Activated T-cell treated with anti-CD3 and anti-CD28 coated beads, Interleukin-2, amount 50 U/mL, for 48 hours (primary cell): ENCODE measurements at regions not wholly inside any gene's neighbourhood (a gene's known extent, or its start where the extent isn't known, plus 50 kb on each side); places are given as distances from the start of the nearest gene placed in this dataset.
"Not testable (repeated sequence)": the region's sequence is repeated elsewhere in the genome, so short reads cannot be mapped to it uniquely, and the experiment has no call there.

Source experiments
- DNase-seq, 2 experiments: peaks; one replicate each; pipeline ENCODE4 v3.0.0-alpha.2; 2020

- peak; percentile 55 to 62 for DNase-seq
These were observed 293.3 kb upstream of the KLF14 start for GRCh38 chr7:131027287-131027773.

GRCh38 chr7:131028295-131028694 lies 294.3 kb upstream of the KLF14 start:
- no peak for DNase-seq

GRCh38 chr7:131029002-131029401 lies 295.0 kb upstream of the KLF14 start:
- DNase-seq, result peak in 1 of 2 experiments; percentile 25

GRCh38 chr7:131031099-131031868 lies 296.4 kb upstream of the MKLN1 start:
- DNase-seq, result peak in 1 of 2 experiments; percentile 39

- DNase-seq, result peak in 1 of 2 experiments; percentile 20
These were observed 294.9 kb upstream of the MKLN1 start for GRCh38 chr7:131032786-131033185.

GRCh38 chr7:131034166-131034881 lies 293.4 kb upstream of the MKLN1 start:
- peak in 1 of 2 experiments; percentile 34 for DNase-seq

GRCh38 chr7:131035088-131035770 lies 292.4 kb upstream of the MKLN1 start:
- DNase-seq, result peak in 1 of 2 experiments; percentile 21

- DNase-seq, result peak in 1 of 2 experiments; percentile 27
These were observed 289.5 kb upstream of the MKLN1 start for GRCh38 chr7:131038153-131038552.

- DNase-seq, result no peak
These were observed 288.3 kb upstream of the MKLN1 start for GRCh38 chr7:131039355-131039762.

- DNase-seq, result no peak
These were observed 287.8 kb upstream of the MKLN1 start for GRCh38 chr7:131039836-131040235.

GRCh38 chr7:131040467-131040932 lies 287.2 kb upstream of the MKLN1 start:
- DNase-seq, result peak; percentile 53 to 62

GRCh38 chr7:131041012-131041695 lies 286.5 kb upstream of the MKLN1 start:
- not testable (repeated sequence) for DNase-seq

- DNase-seq, result no peak
These were observed 285.2 kb upstream of the MKLN1 start for GRCh38 chr7:131042269-131043160.

- DNase-seq, result no peak
These were observed 282.1 kb upstream of the MKLN1 start for GRCh38 chr7:131045526-131045925.

GRCh38 chr7:131046246-131046645 lies 281.4 kb upstream of the MKLN1 start:
- no peak for DNase-seq

GRCh38 chr7:131047651-131048304 lies 279.9 kb upstream of the MKLN1 start:
- no peak for DNase-seq

- no peak for DNase-seq
These were observed 276.4 kb upstream of the MKLN1 start for GRCh38 chr7:131051304-131051703.

GRCh38 chr7:131052285-131052904 lies 275.3 kb upstream of the MKLN1 start:
- no peak for DNase-seq

GRCh38 chr7:131056007-131056406 lies 271.7 kb upstream of the MKLN1 start:
- no peak for DNase-seq

- peak in 1 of 2 experiments; percentile 24 for DNase-seq
These were observed 270.5 kb upstream of the MKLN1 start for GRCh38 chr7:131057015-131057793.
